ENCODE measurements at regions not wholly inside any gene's neighbourhood (a gene's known extent, or its start where the extent isn't known, plus 50 kb on each side); places are given as distances from the start of the nearest gene placed in this dataset.

DNA sequence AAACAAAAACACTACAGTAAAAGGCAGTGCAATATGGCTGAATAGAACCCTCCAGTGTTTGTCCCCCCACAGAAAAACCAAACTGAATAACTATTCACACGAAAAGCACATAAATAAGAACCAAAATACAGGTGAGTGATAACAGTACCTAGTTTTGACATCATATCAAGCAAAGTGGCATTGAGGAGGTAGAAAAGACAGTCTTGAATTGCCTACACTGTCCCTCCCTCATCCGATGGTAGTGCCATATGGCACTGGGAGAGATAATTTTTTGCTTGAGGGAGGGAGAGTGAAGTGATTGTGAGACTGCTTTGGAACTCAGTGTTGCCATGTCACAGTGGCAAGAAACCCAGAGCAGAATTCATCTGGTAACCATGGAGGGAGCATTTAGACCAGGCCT, 99.2 kb downstream of the GPR174 start:
- H3K4ac ChIP-seq (replicated peaks; ENCODE audit: insufficient read length, low read depth, low read length): no peak overlapping the region
- H4K8ac ChIP-seq (ENCODE audit: extremely low read depth, insufficient read depth, low read length): no peak overlapping the region
- no peaks in the 10 kb centered on the region for H4K20me1 ChIP-seq (replicated peaks in 1 of 2; ENCODE audit: control insufficient read depth in 1 of 2, insufficient read depth in 2 of 2, low read length in 2 of 2)
- no peaks in the 10 kb centered on the region for H3K79me1 ChIP-seq (ENCODE audit: low read depth, low read length)
- H3K23me2 ChIP-seq (ENCODE audit: low read depth, low read length): no peaks in the 10 kb centered on the region; the same call in 1 of the 2 replicates
- no peak overlapping the region for H3K4me2 ChIP-seq (ENCODE audit: insufficient read depth in 1 of 2, low read depth in 2 of 2, low read length in 2 of 2)
- no peak overlapping the region for H3K27ac ChIP-seq (ENCODE audit: low read depth, low read length)
- H2BK12ac ChIP-seq (ENCODE audit: low read depth, low read length): no peak overlapping the region
- ChIA-PET CTCF (ENCODE audit: partially characterized antibody) (no interaction called here), POLR2A (ENCODE audit: partially characterized antibody) (no interaction called here)
- H4K5ac ChIP-seq (ENCODE audit: insufficient read length, low read depth, low read length): no peak overlapping the region
- H3K4me1 ChIP-seq (replicated peaks in 1 of 4; ENCODE audit: control insufficient read depth in 3 of 4, insufficient read depth in 4 of 4, low read length in 3 of 4): no peaks in the 10 kb centered on the region
- no peak overlapping the region for H2BK20ac ChIP-seq (ENCODE audit: low read length)
- H3K23ac ChIP-seq (ENCODE audit: insufficient read length): no peak overlapping the region
- H3K56ac ChIP-seq (replicated peaks; ENCODE audit: insufficient read length, low read depth, low read length): no peak overlapping the region
- H3K18ac ChIP-seq (ENCODE audit: extremely low read depth, low read length): no peak overlapping the region
- no peaks in the 10 kb centered on the region for H3K36me3 ChIP-seq (ENCODE audit: control insufficient read depth in 2 of 4, insufficient read depth in 4 of 4, low read length in 3 of 4)
- no peak overlapping the region for H3K14ac ChIP-seq (ENCODE audit: insufficient read length)
- no peaks in the 10 kb centered on the region for H3K27me3 ChIP-seq (replicated peaks in 1 of 4; ENCODE audit: control insufficient read depth in 3 of 4, extremely low read depth in 1 of 4, insufficient read depth in 3 of 4, low read length in 3 of 4)
- no peak overlapping the region for H2BK15ac ChIP-seq (ENCODE audit: low read length)
- no peak overlapping the region for H2BK5ac ChIP-seq (ENCODE audit: low read depth, low read length)
- 85% methylated on average over 2 of the region's 2 CpGs; no CpG with 5 or more reads in 1 of the 2 experiments for WGBS, 2 experiments (ENCODE audit: extremely low coverage in 1 of 2, insufficient coverage in 1 of 2, insufficient read length in 1 of 2, insufficient replicate concordance in 2 of 2, low coverage in 1 of 2, low lambda C conversion rate in 2 of 2, missing lambda C conversion rate in 1 of 2)
- H2BK120ac ChIP-seq (replicated peaks; ENCODE audit: low read depth, low read length): no peak overlapping the region
- H3K79me2 ChIP-seq (ENCODE audit: control insufficient read depth in 1 of 2, insufficient read depth in 2 of 2, low read length in 2 of 2): no peaks in the 10 kb centered on the region
- H4K91ac ChIP-seq (replicated peaks; ENCODE audit: insufficient read length, low read length): no peak overlapping the region
- H2AFZ ChIP-seq (ENCODE audit: low read length): no peak overlapping the region
- H3K9ac ChIP-seq (replicated peaks in 1 of 4; ENCODE audit: extremely low read depth in 1 of 4, low read depth in 3 of 4, low read length in 3 of 4): no peak overlapping the region
- DNase-seq (ENCODE audit: low read depth in 1 of 2, low spot score in 2 of 2): no peak
- no peak overlapping the region for H3K4me3 ChIP-seq (ENCODE audit: extremely low read depth in 1 of 4, insufficient read depth in 2 of 4, low read depth in 3 of 4, low read length in 4 of 4)
- H3K9me3 ChIP-seq (ENCODE audit: insufficient read depth in 2 of 2, low read depth in 1 of 2, low read length in 1 of 2): no peaks in the 10 kb centered on the region
- no peak for FAIRE-seq
- no peak overlapping the region for H2AK5ac ChIP-seq (ENCODE audit: low read depth, low read length)
- TF ChIP-seq SP4 (IDR thresholded peaks at IDR 0.05; ENCODE audit: low read length) (no peak), PHF8 (conservative IDR thresholded peaks at IDR 0.05; ENCODE audit: low read depth, low read length) (no peak), GABPA (IDR thresholded peaks at IDR 0.05; ENCODE audit: borderline replicate concordance, insufficient read depth, low read length) (no peak), BRCA1 (IDR thresholded peaks at IDR 0.05; ENCODE audit: low read depth, low read length) (no peak), RBBP5 (IDR thresholded peaks at IDR 0.05; ENCODE audit: borderline replicate concordance, low read depth, low read length) (no peak), KDM5A (IDR thresholded peaks at IDR 0.05; ENCODE audit: low read length) (no peak), SP1 (IDR thresholded peaks at IDR 0.05; ENCODE audit: low read depth, low read length) (no peak), CEBPB (IDR thresholded peaks at IDR 0.05; ENCODE audit: low read depth, low read length) (no peak), JUN (IDR thresholded peaks at IDR 0.05; ENCODE audit: low read depth, low read length) (no peak), BCL11A (IDR thresholded peaks at IDR 0.05; ENCODE audit: low read depth in 2 of 2, low read length in 2 of 2) (no peak), NANOG (IDR thresholded peaks at IDR 0.05; ENCODE audit: insufficient read depth, low read depth, low read length, poor library complexity, severe bottlenecking) (no peak), TCF12 (IDR thresholded peaks at IDR 0.05; ENCODE audit: low read depth, low read length) (no peak), SIN3A (conservative IDR thresholded peaks at IDR 0.05 in 1 of 2, IDR thresholded peaks at IDR 0.05 in 1 of 2; ENCODE audit: low read depth in 1 of 2, low read length in 2 of 2) (no peak), POLR2A (IDR thresholded peaks at IDR 0.05; ENCODE audit: control extremely low read depth in 1 of 2, low read depth in 2 of 2, low read length in 2 of 2) (no peak), YY1 (IDR thresholded peaks at IDR 0.05; ENCODE audit: low read depth, low read length) (no peak)
- TF ChIP-seq, protein P1, sequence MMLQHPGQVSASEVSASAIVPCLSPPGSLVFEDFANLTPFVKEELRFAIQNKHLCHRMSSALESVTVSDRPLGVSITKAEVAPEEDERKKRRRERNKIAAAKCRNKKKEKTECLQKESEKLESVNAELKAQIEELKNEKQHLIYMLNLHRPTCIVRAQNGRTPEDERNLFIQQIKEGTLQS (IDR thresholded peaks at IDR 0.05; ENCODE audit: insufficient read depth, low read depth, low read length): no peak
